H1 (cell line): ENCODE measurements at regions not wholly inside any gene's neighbourhood (a gene's known extent, or its start where the extent isn't known, plus 50 kb on each side); places are given as distances from the start of the nearest gene placed in this dataset.

ENCODE experiments used
- CTCF ChIA-PET: fragments of 300-600 bp; sonication (Branson Sonifier 250); formaldehyde crosslinking; loops from one replicate; lab custom pipeline; 2021; ENCODE audit not compliant: partially characterized antibody; lab: Charles Lee
- POLR2A ChIA-PET: fragments of 300-600 bp; sonication (Branson Sonifier 250); formaldehyde crosslinking; loops from one replicate; lab custom pipeline; 2021; ENCODE audit warnings: inconsistent platforms; ENCODE audit not compliant: partially characterized antibody; lab: Charles Lee
- DNase-seq, 2 experiments: peaks; one replicate each; pipeline versions ENCODE4 v3.0.0 to v3.0.0-alpha.2; 2010 to 2022; ENCODE audit warnings: low spot score in 2 of 2, low read depth in 1 of 2, mixed read lengths in 1 of 2
- FAIRE-seq: peaks from 2 replicates; lab custom pipeline; 2011; peaks lifted over from hg19 to GRCh38; lab: Jason Lieb, UNC
- H2AFZ ChIP-seq: 2 replicates; pipeline ENCODE4 v1.8.1; 2012; ENCODE audit warnings: low read length, inconsistent platforms
- H2AK5ac ChIP-seq: 2 replicates; pipeline ENCODE4 v1.6.1; 2013; ENCODE audit warnings: low read depth, low read length
- H2BK120ac ChIP-seq: replicated peaks from 2 replicates; pipeline ENCODE3; 2013; ENCODE audit warnings: low read depth, low read length, inconsistent platforms
- H2BK12ac ChIP-seq: 2 replicates; pipeline ENCODE4 v1.6.1; 2013; ENCODE audit warnings: low read depth, low read length
- H2BK15ac ChIP-seq: 2 replicates; pipeline ENCODE4 v1.6.1; 2013; ENCODE audit warnings: low read length
- H2BK20ac ChIP-seq: 2 replicates; pipeline ENCODE4 v1.6.1; 2013; ENCODE audit warnings: low read length
- H2BK5ac ChIP-seq: 2 replicates; pipeline ENCODE4 v1.6.1; 2013; ENCODE audit warnings: low read depth, low read length
- H3K14ac ChIP-seq: 2 replicates; pipeline ENCODE4 v1.6.1; 2013; ENCODE audit warnings: inconsistent platforms; ENCODE audit not compliant: insufficient read length
- H3K18ac ChIP-seq: 2 replicates; pipeline ENCODE4 v1.6.1; 2013; ENCODE audit warnings: low read length; ENCODE audit errors: extremely low read depth
- H3K23ac ChIP-seq: 2 replicates; pipeline ENCODE4 v1.6.1; 2013; ENCODE audit warnings: inconsistent platforms; ENCODE audit not compliant: insufficient read length
- H3K23me2 ChIP-seq: 2 replicates; pipeline ENCODE4 v1.6.1; 2013; ENCODE audit warnings: low read depth, low read length
- H3K27ac ChIP-seq: 2 replicates; pipeline ENCODE4 v1.6.1; 2011; ENCODE audit warnings: low read depth, low read length, inconsistent platforms
- H3K27me3 ChIP-seq, 4 experiments: replicated peaks in 1 of 4; 1 replicate in 1 of 4; 2 replicates in 3 of 4; pipeline versions ENCODE4 v1.6.1 to v1.8.1; 2011 to 2013; ENCODE audit warnings: low read length in 3 of 4, mild to moderate bottlenecking in 3 of 4, inconsistent platforms in 2 of 4, mixed read lengths in 2 of 4, moderate library complexity in 1 of 4; ENCODE audit not compliant: control insufficient read depth in 3 of 4, insufficient read depth in 3 of 4; ENCODE audit errors: extremely low read depth in 1 of 4
- H3K36me3 ChIP-seq, 4 experiments: 2 replicates each; pipeline versions ENCODE4 v1.6.1 to v1.8.1; 2011 to 2013; ENCODE audit warnings: mild to moderate bottlenecking in 4 of 4, low read length in 3 of 4, moderate library complexity in 2 of 4, control low read depth in 1 of 4, inconsistent platforms in 1 of 4; ENCODE audit not compliant: insufficient read depth in 4 of 4, control insufficient read depth in 2 of 4
- H3K4ac ChIP-seq: replicated peaks from 2 replicates; pipeline ENCODE3; 2013; ENCODE audit warnings: low read length, low read depth, mixed read lengths, inconsistent platforms; ENCODE audit not compliant: insufficient read length
- H3K4me1 ChIP-seq, 4 experiments: replicated peaks in 1 of 4; 1 replicate in 1 of 4; 2 replicates in 3 of 4; pipeline versions ENCODE4 v1.6.1 to v1.8.1; 2011 to 2013; ENCODE audit warnings: low read length in 3 of 4, inconsistent platforms in 2 of 4, mixed read lengths in 1 of 4; ENCODE audit not compliant: insufficient read depth in 4 of 4, control insufficient read depth in 3 of 4
- H3K4me2 ChIP-seq, 2 experiments: 2 replicates each; pipeline versions ENCODE4 v1.6.1 to v1.8.1; 2011 to 2013; ENCODE audit warnings: low read depth in 2 of 2, low read length in 2 of 2, control low read depth in 1 of 2, inconsistent platforms in 1 of 2, mild to moderate bottlenecking in 1 of 2; ENCODE audit not compliant: insufficient read depth in 1 of 2
- H3K4me3 ChIP-seq, 4 experiments: fragments of 200-600, 300-600 bp in 1 of 4; sonication (generic), shearing (Covaris generic), sonication (Bioruptor Twin) in 1 of 4; 2 replicates each; pipeline versions ENCODE4 v1.5.1 to v1.8.1; 2011 to 2016; ENCODE audit warnings: low read length in 4 of 4, low read depth in 3 of 4, control low read depth in 2 of 4, inconsistent platforms in 2 of 4, mild to moderate bottlenecking in 2 of 4, mixed read lengths in 1 of 4, moderate library complexity in 1 of 4; ENCODE audit not compliant: insufficient read depth in 2 of 4; ENCODE audit errors: extremely low read depth in 1 of 4
- H3K56ac ChIP-seq: replicated peaks from 2 replicates; pipeline ENCODE3; 2013; ENCODE audit warnings: low read depth, mild to moderate bottlenecking, mixed read lengths, low read length, inconsistent platforms; ENCODE audit not compliant: insufficient read length
- H3K79me1 ChIP-seq: 2 replicates; pipeline ENCODE4 v1.6.1; 2013; ENCODE audit warnings: low read depth, low read length, control low read depth
- H3K79me2 ChIP-seq, 2 experiments: 2 replicates each; pipeline versions ENCODE4 v1.6.1 to v1.8.1; 2012 to 2013; ENCODE audit warnings: low read length in 2 of 2, mild to moderate bottlenecking in 2 of 2, inconsistent platforms in 1 of 2; ENCODE audit not compliant: insufficient read depth in 2 of 2, control insufficient read depth in 1 of 2
- H3K9ac ChIP-seq, 4 experiments: replicated peaks in 1 of 4; 1 replicate in 1 of 4; 2 replicates in 3 of 4; pipeline versions ENCODE4 v1.6.1 to v1.8.1; 2011 to 2013; ENCODE audit warnings: low read depth in 3 of 4, low read length in 3 of 4, control low read depth in 2 of 4, mild to moderate bottlenecking in 2 of 4, moderate library complexity in 2 of 4, inconsistent platforms in 1 of 4; ENCODE audit errors: extremely low read depth in 1 of 4
- H3K9me3 ChIP-seq, 2 experiments: 2 replicates each; pipeline versions ENCODE4 v1.6.1 to v1.8.1; 2012 to 2013; ENCODE audit warnings: mild to moderate bottlenecking in 2 of 2, moderate library complexity in 2 of 2, control low read depth in 1 of 2, inconsistent platforms in 1 of 2, low read depth in 1 of 2, low read length in 1 of 2, mixed read lengths in 1 of 2; ENCODE audit not compliant: insufficient read depth in 2 of 2
- H4K20me1 ChIP-seq, 2 experiments: replicated peaks in 1 of 2; 2 replicates each; pipeline versions ENCODE3 to v1.8.1; 2011 to 2013; ENCODE audit warnings: inconsistent platforms in 2 of 2, low read length in 2 of 2, mild to moderate bottlenecking in 1 of 2; ENCODE audit not compliant: insufficient read depth in 2 of 2, control insufficient read depth in 1 of 2
- H4K5ac ChIP-seq: 2 replicates; pipeline ENCODE4 v1.6.1; 2013; ENCODE audit warnings: low read length, low read depth, mixed read lengths, inconsistent platforms; ENCODE audit not compliant: insufficient read length
- H4K8ac ChIP-seq: 2 replicates; pipeline ENCODE4 v1.8.0; 2013; ENCODE audit warnings: mild to moderate bottlenecking, moderate library complexity, low read length, inconsistent platforms; ENCODE audit not compliant: insufficient read depth; ENCODE audit errors: extremely low read depth
- H4K91ac ChIP-seq: replicated peaks from 2 replicates; pipeline ENCODE3; 2013; ENCODE audit warnings: low read length, mixed read lengths, inconsistent platforms; ENCODE audit not compliant: insufficient read length
- ATF2 ChIP-seq: IDR thresholded peaks from 2 replicates; pipeline ENCODE4 v1.6.1; 2012; ENCODE audit warnings: low read length, inconsistent platforms
- BRCA1 ChIP-seq: IDR thresholded peaks from 2 replicates; pipeline ENCODE4 v1.6.1; 2012; ENCODE audit warnings: low read depth, low read length, improper control_type of control experiment
- CHD1 ChIP-seq: IDR thresholded peaks from 2 replicates; pipeline ENCODE4 v1.6.1; 2012; ENCODE audit warnings: low read depth, low read length, improper control_type of control experiment
- HDAC6 ChIP-seq: IDR thresholded peaks from one replicate; pipeline ENCODE4 v1.7.1; 2012; ENCODE audit warnings: low read depth, mild to moderate bottlenecking, inconsistent platforms, low read length, moderate library complexity
- JUN ChIP-seq: IDR thresholded peaks from 2 replicates; pipeline ENCODE4 v1.6.1; 2011; ENCODE audit warnings: low read depth, mild to moderate bottlenecking, improper control_type of control experiment, low read length
- NANOG ChIP-seq: IDR thresholded peaks from 2 replicates; pipeline ENCODE4 v1.6.1; 2011; ENCODE audit warnings: low read length, low read depth, mild to moderate bottlenecking, inconsistent platforms; ENCODE audit not compliant: insufficient read depth, poor library complexity, severe bottlenecking
- POLR2A ChIP-seq, 2 experiments: IDR thresholded peaks; 1 replicate in 1 of 2; 2 replicates in 1 of 2; pipeline ENCODE4 v1.6.1; 2011; ENCODE audit warnings: low read depth in 2 of 2, low read length in 2 of 2, mild to moderate bottlenecking in 2 of 2; ENCODE audit errors: control extremely low read depth in 1 of 2
- RAD21 ChIP-seq, 2 experiments: IDR thresholded peaks in 1 of 2; conservative IDR thresholded peaks in 1 of 2; 2 replicates each; pipeline ENCODE4 v1.6.1; 2011; ENCODE audit warnings: low read depth in 2 of 2, low read length in 2 of 2, improper control_type of control experiment in 1 of 2, inconsistent platforms in 1 of 2, mild to moderate bottlenecking in 1 of 2, moderate library complexity in 1 of 2
- RBBP5 ChIP-seq: IDR thresholded peaks from 2 replicates; pipeline ENCODE4 v1.7.1; 2012; ENCODE audit warnings: low read depth, mild to moderate bottlenecking, inconsistent platforms, low read length, moderate library complexity, borderline replicate concordance
- SAP30 ChIP-seq: fragments of 300-600 bp; sonication (generic); IDR thresholded peaks from 2 replicates; pipeline ENCODE4 v1.7.1; 2012; ENCODE audit warnings: low read length, moderate library complexity, mild to moderate bottlenecking, inconsistent platforms; ENCODE audit not compliant: insufficient read depth, insufficient replicate concordance
- SP2 ChIP-seq: IDR thresholded peaks from 2 replicates; pipeline ENCODE4 v1.6.1; 2012; ENCODE audit warnings: mild to moderate bottlenecking, low read length, inconsistent platforms
- USF2 ChIP-seq: IDR thresholded peaks from 2 replicates; pipeline ENCODE4 v1.6.1; 2011; ENCODE audit warnings: low read length, improper control_type of control experiment

GRCh38 chr2:107112561-107112960 is 226.6 kb upstream of the ST6GAL2 start:
- Histone ChIP-seq H2BK20ac (no peak overlapping the region), H3K79me2 (no peaks in the 10 kb centered on the region), H3K4me1 (no peaks in the 10 kb centered on the region), H3K4me3 (no peak overlapping the region), H3K23me2 (no peaks in the 10 kb centered on the region), H2BK120ac (no peak overlapping the region), H2BK5ac (no peak overlapping the region), H3K4me2 (no peak overlapping the region), H3K4ac (no peak overlapping the region), H3K14ac (no peak overlapping the region), H3K9me3 (no peaks in the 10 kb centered on the region), H3K56ac (no peak overlapping the region), H3K27me3 (no peaks in the 10 kb centered on the region), H2BK15ac (no peak overlapping the region), H3K18ac (no peak overlapping the region), H2AFZ (no peak overlapping the region), H3K9ac (no peak overlapping the region), H2BK12ac (no peak overlapping the region), H3K36me3 (no peaks in the 10 kb centered on the region), H4K8ac (no peak overlapping the region), H3K79me1 (no peaks in the 10 kb centered on the region), H4K91ac (no peak overlapping the region), H4K20me1 (no peaks in the 10 kb centered on the region), H3K23ac (no peak overlapping the region), H3K27ac (no peak overlapping the region), H4K5ac (no peak overlapping the region), H2AK5ac (no peak overlapping the region)
- POLR2A ChIA-PET, result no interaction called here
- TF ChIP-seq RBBP5, result no peak
- no peak for TF ChIP-seq SP2
- TF ChIP-seq CHD1, result no peak
- TF ChIP-seq SAP30, result no peak
- no peak for TF ChIP-seq BRCA1
- TF ChIP-seq NANOG, result no peak
- TF ChIP-seq POLR2A (IDR thresholded peaks at IDR 0.05; ENCODE audit: control extremely low read depth in 1 of 2, low read depth in 2 of 2, low read length in 2 of 2), result no peak
- TF ChIP-seq JUN, result no peak
- no peak for TF ChIP-seq HDAC6
- no peak for TF ChIP-seq ATF2
- no peak for TF ChIP-seq RAD21 (IDR thresholded peaks at IDR 0.05 in 1 of 2, conservative IDR thresholded peaks at IDR 0.05 in 1 of 2; ENCODE audit: low read depth in 2 of 2, low read length in 2 of 2)
- TF ChIP-seq USF2, result no peak
- CTCF ChIA-PET, result interaction anchor here (0.9 kb wide), 1 partner anchor 10 kb away, joined by 4 read pairs; no protein-coding TSS in a partner anchor
- DNase-seq (no peak), FAIRE-seq (no peak)
